SK-N-SH (cell line): ENCODE measurements at regions not wholly inside any gene's neighbourhood (a gene's known extent, or its start where the extent isn't known, plus 50 kb on each side); places are given as distances from the start of the nearest gene placed in this dataset.

ENCODE experiments used
- CTCF ChIA-PET: fragments of 300-600, 350-600 bp; formaldehyde crosslinking; extraction: SDS; loops from one replicate; lab custom pipeline; 2021; lab: Yijun Ruan, JAX
- POLR2A ChIA-PET: fragments of 350-600 bp; sonication (Branson Sonifier 250); formaldehyde crosslinking; extraction: SDS; loops from one replicate; lab custom pipeline; 2020; ENCODE audit warnings: antibody characterized with exemption, inconsistent platforms; lab: Yijun Ruan, JAX
- DNase-seq: peaks from one replicate; pipeline ENCODE4 v3.0.0; 2012
- H2AFZ ChIP-seq: fragments of 200-600 bp; sonication (generic); 2 replicates; pipeline ENCODE4 v1.8.1; 2016; ENCODE audit warnings: antibody characterized with exemption, mild to moderate bottlenecking, low read depth
- H3F3A ChIP-seq: fragments of 200-600 bp; sonication (generic); replicated peaks from 2 replicates; pipeline ENCODE3; 2016; ENCODE audit warnings: antibody characterized with exemption, mild to moderate bottlenecking; ENCODE audit not compliant: insufficient read depth
- H3K27ac ChIP-seq, 2 experiments: fragments of 200-500 bp in 1 of 2; fragments of 200-600 bp in 1 of 2; sonication (Bioruptor generic) in 1 of 2; sonication (generic), shearing (Covaris generic) in 1 of 2; 2 replicates each; pipeline versions ENCODE4 v1.5.1 to v1.6.1; 2014 to 2016; ENCODE audit warnings: low read depth in 2 of 2, inconsistent platforms in 1 of 2, low read length in 1 of 2, mild to moderate bottlenecking in 1 of 2, mixed read lengths in 1 of 2
- H3K27me3 ChIP-seq: fragments of 200-600 bp; sonication (generic), shearing (Covaris generic); 2 replicates; pipeline ENCODE4 v1.6.1; 2016; ENCODE audit warnings: mixed run types; ENCODE audit not compliant: insufficient read depth
- H3K36me3 ChIP-seq, 2 experiments: fragments of 200-500 bp in 1 of 2; fragments of 200-600 bp in 1 of 2; sonication (Bioruptor generic) in 1 of 2; sonication (generic) in 1 of 2; replicated peaks in 1 of 2; 2 replicates each; pipeline versions ENCODE3 to v1.5.1; 2014 to 2016; ENCODE audit warnings: low read length in 1 of 2, mild to moderate bottlenecking in 1 of 2; ENCODE audit not compliant: insufficient read depth in 2 of 2, control insufficient read depth in 1 of 2
- H3K4me1 ChIP-seq, 2 experiments: fragments of 200-500 bp in 1 of 2; fragments of 200-600 bp in 1 of 2; sonication (Bioruptor generic) in 1 of 2; sonication (generic), shearing (Covaris generic) in 1 of 2; 2 replicates each; pipeline versions ENCODE4 v1.5.1 to v1.6.1; 2014 to 2016; ENCODE audit warnings: low read depth in 1 of 2, low read length in 1 of 2, mixed run types in 1 of 2; ENCODE audit not compliant: insufficient read depth in 2 of 2, control insufficient read depth in 1 of 2
- H3K4me2 ChIP-seq: fragments of 200-600 bp; sonication (generic), shearing (Covaris generic); 2 replicates; pipeline ENCODE4 v1.6.1; 2017; ENCODE audit warnings: mixed run types
- H3K4me3 ChIP-seq, 2 experiments: fragments of 200-500 bp in 1 of 2; fragments of 200-600 bp in 1 of 2; sonication (Bioruptor generic) in 1 of 2; sonication (generic), shearing (Covaris generic) in 1 of 2; 2 replicates each; pipeline versions ENCODE4 v1.5.1 to v1.8.1; 2014 to 2016; ENCODE audit warnings: low read depth in 2 of 2, inconsistent platforms in 1 of 2, low read length in 1 of 2, mild to moderate bottlenecking in 1 of 2, mixed read lengths in 1 of 2, moderate library complexity in 1 of 2
- H3K79me2 ChIP-seq: fragments of 200-600 bp; sonication (generic); 2 replicates; pipeline ENCODE4 v1.8.1; 2017; ENCODE audit warnings: mild to moderate bottlenecking; ENCODE audit not compliant: insufficient read depth
- H3K9ac ChIP-seq: fragments of 200-600 bp; sonication (generic); 2 replicates; pipeline ENCODE4 v1.6.1; 2017; ENCODE audit warnings: mixed run types
- H3K9me2 ChIP-seq: fragments of 200-600 bp; sonication (generic); 2 replicates; pipeline ENCODE4 v1.6.1; 2017; ENCODE audit warnings: mixed run types
- H3K9me3 ChIP-seq: fragments of 200-600 bp; sonication (generic); 2 replicates; pipeline ENCODE4 v1.6.1; 2017; ENCODE audit warnings: mixed run types, mild to moderate bottlenecking, moderate library complexity
- H4K20me1 ChIP-seq: fragments of 200-600 bp; sonication (generic); 2 replicates; pipeline ENCODE4 v1.6.1; 2017; ENCODE audit warnings: mild to moderate bottlenecking, mixed run types; ENCODE audit not compliant: insufficient read depth
- ELF1 ChIP-seq: IDR thresholded peaks from 2 replicates; pipeline ENCODE4 v1.4.0; 2012
- EP300 ChIP-seq, 2 experiments: IDR thresholded peaks; 2 replicates each; pipeline versions ENCODE4 v1.4.0 to v1.6.1; 2012; ENCODE audit warnings: borderline replicate concordance in 1 of 2, low read depth in 1 of 2, low read length in 1 of 2
- EZH2phosphoT487 ChIP-seq: fragments of 200-600 bp; sonication (generic); IDR thresholded peaks from 2 replicates; pipeline ENCODE4 v1.6.1; 2017; ENCODE audit warnings: low read depth, mixed run types, mild to moderate bottlenecking, antibody characterized with exemption, moderate library complexity, borderline replicate concordance
- FOSL2 ChIP-seq: IDR thresholded peaks from 2 replicates; pipeline ENCODE4 v1.4.0; 2012; ENCODE audit warnings: low read depth, mild to moderate bottlenecking, moderate library complexity, borderline replicate concordance
- FOXJ3 ChIP-seq: sonication (generic); formaldehyde crosslinking; IDR thresholded peaks from 2 replicates; pipeline ENCODE4 v1.5.1; 2020; ENCODE audit warnings: mild to moderate bottlenecking, missing genetic modification reagents
- FOXM1 ChIP-seq: IDR thresholded peaks from 2 replicates; pipeline ENCODE4 v1.4.0; 2012; ENCODE audit warnings: low read depth, mild to moderate bottlenecking
- GABPA ChIP-seq: IDR thresholded peaks from 2 replicates; pipeline ENCODE4 v1.4.0; 2012; ENCODE audit warnings: low read depth, mild to moderate bottlenecking
- IRF3 ChIP-seq: fragments of 150-350 bp; IDR thresholded peaks from 2 replicates; pipeline ENCODE4 v1.6.1; 2016; ENCODE audit warnings: mild to moderate bottlenecking, low read depth, low read length
- JUND ChIP-seq: IDR thresholded peaks from 2 replicates; pipeline ENCODE4 v1.4.0; 2012
- MXI1 ChIP-seq: IDR thresholded peaks from 2 replicates; pipeline ENCODE4 v1.6.1; 2012; ENCODE audit warnings: mild to moderate bottlenecking, low read depth, low read length, improper control_type of control experiment
- NFIC ChIP-seq: IDR thresholded peaks from 2 replicates; pipeline ENCODE4 v1.4.0; 2012; ENCODE audit warnings: borderline replicate concordance
- PBX3 ChIP-seq: IDR thresholded peaks from 2 replicates; pipeline ENCODE4; 2012
- RCOR1 ChIP-seq: fragments of 150-350 bp; IDR thresholded peaks from 2 replicates; pipeline ENCODE4 v1.6.1; 2017; ENCODE audit warnings: antibody characterized with exemption, low read length
- REST ChIP-seq: IDR thresholded peaks from 2 replicates; pipeline ENCODE4 v1.6.1; 2012; ENCODE audit warnings: mild to moderate bottlenecking, low read depth, low read length, moderate library complexity
- SIN3A ChIP-seq: IDR thresholded peaks from 2 replicates; pipeline ENCODE4 v1.6.1; 2012; ENCODE audit warnings: low read depth, mild to moderate bottlenecking, low read length, moderate library complexity, borderline replicate concordance
- TAF1 ChIP-seq: IDR thresholded peaks from 2 replicates; pipeline ENCODE4 v1.6.1; 2012; ENCODE audit warnings: low read depth, mild to moderate bottlenecking, low read length, moderate library complexity, borderline replicate concordance
- TCF12 ChIP-seq: IDR thresholded peaks from 2 replicates; pipeline ENCODE4 v1.4.0; 2012
- USF2 ChIP-seq: fragments of 150-350 bp; IDR thresholded peaks from 2 replicates; pipeline ENCODE4 v1.6.1; 2017; ENCODE audit warnings: antibody characterized with exemption, low read length, low read depth, borderline replicate concordance
- ZBTB33 ChIP-seq: IDR thresholded peaks from 2 replicates; pipeline ENCODE4 v1.4.0; 2012; ENCODE audit warnings: low read depth, borderline replicate concordance
- WGBS: methylation state at CpG from one replicate; pipeline ENCODE4 v1.1.6; 2017; ENCODE audit warnings: low lambda C conversion rate; 5-methylcytosine and 5-hydroxymethylcytosine counted together

GRCh38 chr1:30023339-30024022 lies 699.9 kb downstream of the MATN1 start:
- Histone ChIP-seq H3K27me3 (no peaks in the 10 kb centered on the region), H3K9ac (no peak overlapping the region), H3K36me3 (no peaks in the 10 kb centered on the region), H4K20me1 (no peaks in the 10 kb centered on the region), H3K9me3 (no peaks in the 10 kb centered on the region), H3K4me3 (no peak overlapping the region), H3K4me2 (no peak overlapping the region), H2AFZ (no peak overlapping the region), H3K9me2 (no peaks in the 10 kb centered on the region), H3K4me1 (no peaks in the 10 kb centered on the region; a peak in 1 of 4 replicates), H3K27ac (no peak overlapping the region), H3K79me2 (no peaks in the 10 kb centered on the region), H3F3A (no peaks in the 10 kb centered on the region)
- CTCF ChIA-PET = interaction anchor here (1.9 kb wide), 1 partner anchor 9 kb away, joined by 4 read pairs; no protein-coding TSS in a partner anchor
- WGBS = 57% methylated on average over 1 of the region's 2 CpGs
- DNase-seq = no peak
- TF ChIP-seq GABPA = no peak
- TF ChIP-seq ZBTB33 = no peak
- TF ChIP-seq FOSL2 = no peak
- no peak for TF ChIP-seq EP300 (IDR thresholded peaks at IDR 0.05; ENCODE audit: borderline replicate concordance in 1 of 2, low read depth in 1 of 2, low read length in 1 of 2)
- TF ChIP-seq REST = no peak
- no peak for TF ChIP-seq FOXJ3
- no peak for TF ChIP-seq FOXM1
- TF ChIP-seq TCF12 = no peak
- no peak for TF ChIP-seq JUND
- no peak for TF ChIP-seq ELF1
- no peak for TF ChIP-seq TAF1
- POLR2A ChIA-PET = no interaction called here

- H3F3A ChIP-seq = no peaks in the 10 kb centered on the region
- 11% methylated on average over 2 of the region's 2 CpGs for WGBS
- TF ChIP-seq IRF3 (no peak), FOXM1 (no peak), USF2 (no peak), PBX3 (no peak), RCOR1 (no peak), MXI1 (no peak), EZH2phosphoT487 (no peak), NFIC (no peak), SIN3A (no peak)
These were observed 709.4 kb downstream of the MATN1 start for GRCh38 chr1:30014031-30014430.

More at GRCh38 chr1:30014031-30014430, 709.4 kb downstream of the MATN1 start:
- no peaks in the 10 kb centered on the region for H3K79me2 ChIP-seq
- no peak overlapping the region for H3K4me3 ChIP-seq
- H3K27ac ChIP-seq = no peak overlapping the region
- no peak for DNase-seq
- H3K4me1 ChIP-seq = no peaks in the 10 kb centered on the region; a peak in 1 of 4 replicates
- H3K9me2 ChIP-seq = no peaks in the 10 kb centered on the region
- H3K9ac ChIP-seq = no peak overlapping the region
- no peak overlapping the region for H2AFZ ChIP-seq
- H3K4me2 ChIP-seq = no peak overlapping the region
- POLR2A ChIA-PET = no interaction called here
- CTCF ChIA-PET = interaction anchor here (1.2 to 1.5 kb wide), 2 partner anchors 10 to 72 kb away, joined by 3 to 4 read pairs; no protein-coding TSS in a partner anchor
- no peaks in the 10 kb centered on the region for H3K27me3 ChIP-seq
- H4K20me1 ChIP-seq = no peaks in the 10 kb centered on the region
- H3K9me3 ChIP-seq = no peaks in the 10 kb centered on the region
- H3K36me3 ChIP-seq = no peaks in the 10 kb centered on the region
